A673 (cell line): ENCODE measurements at regions not wholly inside any gene's neighbourhood (a gene's known extent, or its start where the extent isn't known, plus 50 kb on each side); places are given as distances from the start of the nearest gene placed in this dataset.

Source experiments
- CTCF ChIP-seq: fragments of 300-800, 200-600 bp; sonication (generic); conservative IDR thresholded peaks from 2 replicates; pipeline ENCODE4 v1.5.1; 2017; ENCODE audit warnings: low read depth, mild to moderate bottlenecking, antibody characterized with exemption, low read length, moderate library complexity, mixed read lengths
- EZH2 ChIP-seq: fragments of 200-600 bp; sonication (generic); IDR thresholded peaks from 2 replicates; pipeline ENCODE4 v1.6.1; 2017; ENCODE audit warnings: borderline replicate concordance, low read depth, mild to moderate bottlenecking, mixed read lengths, antibody characterized with exemption, low read length; ENCODE audit not compliant: poor library complexity, severe bottlenecking

GRCh38 chr16:48997081-48997615 lies 284.5 kb downstream of the CBLN1 start:
- TF ChIP-seq CTCF (no peak), EZH2 (no peak)
